ENCODE measurements at regions not wholly inside any gene's neighbourhood (a gene's known extent, or its start where the extent isn't known, plus 50 kb on each side); places are given as distances from the start of the nearest gene placed in this dataset.

- Histone ChIP-seq H3K9me3 (ENCODE audit: control insufficient read depth in 2 of 2, insufficient read depth in 1 of 2, low read depth in 1 of 2, low read length in 1 of 2) (no peaks in the 10 kb centered on the region), H3K27ac (ENCODE audit: low read depth in 1 of 3, low read length in 2 of 3) (no peak overlapping the region), H3K4me3 (ENCODE audit: low read depth in 1 of 3, low read length in 3 of 3) (no peak overlapping the region), H3K36me3 (ENCODE audit: control insufficient read depth in 3 of 3, insufficient read depth in 2 of 3, low read depth in 1 of 3, low read length in 3 of 3) (no peaks in the 10 kb centered on the region), H3K27me3 (ENCODE audit: control insufficient read depth in 3 of 3, insufficient read depth in 3 of 3, low read length in 3 of 3) (no peaks in the 10 kb centered on the region), H3K4me1 (ENCODE audit: control insufficient read depth in 3 of 3, insufficient read depth in 2 of 3, low read depth in 1 of 3, low read length in 2 of 3) (peaks cover 0 to 1% (median 0%) of the 10 kb centered on the region in 3 donors)
- DNase-seq (no peak), FAIRE-seq (no peak)
- 56 to 88% (median 65%) methylated on average over 2 of the region's 2 CpGs for WGBS, 3 donors
These were observed 790.8 kb upstream of the SOX9 start for GRCh38 chr17:71330099-71330375.

GRCh38 chr17:71331754-71332325 lies 789.0 kb upstream of the SOX9 start:
- DNase-seq = no peak
- no peaks in the 10 kb centered on the region for H3K9me3 ChIP-seq (ENCODE audit: control insufficient read depth in 2 of 2, insufficient read depth in 1 of 2, low read depth in 1 of 2, low read length in 1 of 2)
- H3K4me3 ChIP-seq (ENCODE audit: low read depth in 1 of 3, low read length in 3 of 3) = no peak overlapping the region
- no peaks in the 10 kb centered on the region for H3K27me3 ChIP-seq (ENCODE audit: control insufficient read depth in 3 of 3, insufficient read depth in 3 of 3, low read length in 3 of 3)
- peaks cover 0 to 1% (median 0%) of the 10 kb centered on the region in 3 donors for H3K4me1 ChIP-seq (ENCODE audit: control insufficient read depth in 3 of 3, insufficient read depth in 2 of 3, low read depth in 1 of 3, low read length in 2 of 3)
- FAIRE-seq = no peak
- no peaks in the 10 kb centered on the region for H3K36me3 ChIP-seq (ENCODE audit: control insufficient read depth in 3 of 3, insufficient read depth in 2 of 3, low read depth in 1 of 3, low read length in 3 of 3)
- WGBS, 3 donors = 78 to 86% (median 80%) methylated on average over 5 of the region's 5 CpGs
- no peak overlapping the region for H3K27ac ChIP-seq (ENCODE audit: low read depth in 1 of 3, low read length in 2 of 3)

GRCh38 chr17:71334048-71334751 lies 786.6 kb upstream of the SOX9 start:
- DNase-seq (no peak), FAIRE-seq (no peak)
- Histone ChIP-seq H3K4me1 (ENCODE audit: control insufficient read depth in 3 of 3, insufficient read depth in 2 of 3, low read depth in 1 of 3, low read length in 2 of 3) (peaks cover 0 to 1% (median 0%) of the 10 kb centered on the region in 3 donors), H3K36me3 (ENCODE audit: control insufficient read depth in 3 of 3, insufficient read depth in 2 of 3, low read depth in 1 of 3, low read length in 3 of 3) (no peaks in the 10 kb centered on the region), H3K27me3 (ENCODE audit: control insufficient read depth in 3 of 3, insufficient read depth in 3 of 3, low read length in 3 of 3) (no peaks in the 10 kb centered on the region), H3K27ac (ENCODE audit: low read depth in 1 of 3, low read length in 2 of 3) (no peak overlapping the region), H3K4me3 (ENCODE audit: low read depth in 1 of 3, low read length in 3 of 3) (no peak overlapping the region), H3K9me3 (ENCODE audit: control insufficient read depth in 2 of 2, insufficient read depth in 1 of 2, low read depth in 1 of 2, low read length in 1 of 2) (no peaks in the 10 kb centered on the region)
- WGBS, 3 donors = 85 to 98% (median 89%) methylated on average over 2 of the region's 2 CpGs

GRCh38 chr17:71335212-71335611 lies 785.6 kb upstream of the SOX9 start:
- Histone ChIP-seq H3K9me3 (ENCODE audit: control insufficient read depth in 2 of 2, insufficient read depth in 1 of 2, low read depth in 1 of 2, low read length in 1 of 2) (no peaks in the 10 kb centered on the region), H3K27me3 (ENCODE audit: control insufficient read depth in 3 of 3, insufficient read depth in 3 of 3, low read length in 3 of 3) (no peaks in the 10 kb centered on the region), H3K4me1 (ENCODE audit: control insufficient read depth in 3 of 3, insufficient read depth in 2 of 3, low read depth in 1 of 3, low read length in 2 of 3) (no peaks in the 10 kb centered on the region), H3K4me3 (ENCODE audit: low read depth in 1 of 3, low read length in 3 of 3) (no peak overlapping the region), H3K27ac (ENCODE audit: low read depth in 1 of 3, low read length in 2 of 3) (no peak overlapping the region), H3K36me3 (ENCODE audit: control insufficient read depth in 3 of 3, insufficient read depth in 2 of 3, low read depth in 1 of 3, low read length in 3 of 3) (no peaks in the 10 kb centered on the region)
- DNase-seq (no peak), FAIRE-seq (no peak)

GRCh38 chr17:71337938-71338337 lies 782.9 kb upstream of the SOX9 start:
- Histone ChIP-seq H3K27ac (ENCODE audit: low read depth in 1 of 3, low read length in 2 of 3) (no peak overlapping the region), H3K4me3 (ENCODE audit: low read depth in 1 of 3, low read length in 3 of 3) (no peak overlapping the region), H3K9me3 (ENCODE audit: control insufficient read depth in 2 of 2, insufficient read depth in 1 of 2, low read depth in 1 of 2, low read length in 1 of 2) (no peaks in the 10 kb centered on the region), H3K4me1 (ENCODE audit: control insufficient read depth in 3 of 3, insufficient read depth in 2 of 3, low read depth in 1 of 3, low read length in 2 of 3) (no peaks in the 10 kb centered on the region), H3K36me3 (ENCODE audit: control insufficient read depth in 3 of 3, insufficient read depth in 2 of 3, low read depth in 1 of 3, low read length in 3 of 3) (no peaks in the 10 kb centered on the region), H3K27me3 (ENCODE audit: control insufficient read depth in 3 of 3, insufficient read depth in 3 of 3, low read length in 3 of 3) (no peaks in the 10 kb centered on the region)
- peak in 1 of 2 donors; percentile 9 for DNase-seq
- WGBS, 3 donors = 27 to 62% (median 38%) methylated on average over 2 of the region's 2 CpGs
- FAIRE-seq = no peak

GRCh38 chr17:71338396-71338795 lies 782.4 kb upstream of the SOX9 start:
- Histone ChIP-seq H3K36me3 (ENCODE audit: control insufficient read depth in 3 of 3, insufficient read depth in 2 of 3, low read depth in 1 of 3, low read length in 3 of 3) (no peaks in the 10 kb centered on the region), H3K27me3 (ENCODE audit: control insufficient read depth in 3 of 3, insufficient read depth in 3 of 3, low read length in 3 of 3) (no peaks in the 10 kb centered on the region), H3K4me1 (ENCODE audit: control insufficient read depth in 3 of 3, insufficient read depth in 2 of 3, low read depth in 1 of 3, low read length in 2 of 3) (no peaks in the 10 kb centered on the region), H3K4me3 (ENCODE audit: low read depth in 1 of 3, low read length in 3 of 3) (no peak overlapping the region), H3K9me3 (ENCODE audit: control insufficient read depth in 2 of 2, insufficient read depth in 1 of 2, low read depth in 1 of 2, low read length in 1 of 2) (no peaks in the 10 kb centered on the region), H3K27ac (ENCODE audit: low read depth in 1 of 3, low read length in 2 of 3) (no peak overlapping the region)
- DNase-seq (peak; percentile 13 to 17), FAIRE-seq (no peak)
- WGBS, 3 donors = 13 to 36% (median 36%) methylated on average over 5 of the region's 5 CpGs

- no peak overlapping the region for H3K4me3 ChIP-seq (ENCODE audit: low read depth in 1 of 3, low read length in 3 of 3)
- no peaks in the 10 kb centered on the region for H3K27me3 ChIP-seq (ENCODE audit: control insufficient read depth in 3 of 3, insufficient read depth in 3 of 3, low read length in 3 of 3)
- 9 to 32% (median 22%) methylated on average over 1 of the region's 1 CpG for WGBS, 3 donors
- FAIRE-seq = no peak
- H3K36me3 ChIP-seq (ENCODE audit: control insufficient read depth in 3 of 3, insufficient read depth in 2 of 3, low read depth in 1 of 3, low read length in 3 of 3) = no peaks in the 10 kb centered on the region
- no peaks in the 10 kb centered on the region for H3K4me1 ChIP-seq (ENCODE audit: control insufficient read depth in 3 of 3, insufficient read depth in 2 of 3, low read depth in 1 of 3, low read length in 2 of 3)
- DNase-seq = no peak
- H3K9me3 ChIP-seq (ENCODE audit: control insufficient read depth in 2 of 2, insufficient read depth in 1 of 2, low read depth in 1 of 2, low read length in 1 of 2) = no peaks in the 10 kb centered on the region
- no peak overlapping the region for H3K27ac ChIP-seq (ENCODE audit: low read depth in 1 of 3, low read length in 2 of 3)
These were observed 781.6 kb upstream of the SOX9 start for GRCh38 chr17:71339206-71339605.

- no peak for DNase-seq
These were observed 778.1 kb upstream of the SOX9 start for GRCh38 chr17:71342737-71343136.

More at GRCh38 chr17:71342737-71343136, 778.1 kb upstream of the SOX9 start:
- 89 to 95% (median 90%) methylated on average over 1 of the region's 1 CpG for WGBS, 3 donors
- H3K9me3 ChIP-seq (ENCODE audit: control insufficient read depth in 2 of 2, insufficient read depth in 1 of 2, low read depth in 1 of 2, low read length in 1 of 2) = no peaks in the 10 kb centered on the region
- no peak overlapping the region for H3K4me3 ChIP-seq (ENCODE audit: low read depth in 1 of 3, low read length in 3 of 3)
- FAIRE-seq = no peak
- H3K27ac ChIP-seq (ENCODE audit: low read depth in 1 of 3, low read length in 2 of 3) = no peak overlapping the region
- no peaks in the 10 kb centered on the region for H3K36me3 ChIP-seq (ENCODE audit: control insufficient read depth in 3 of 3, insufficient read depth in 2 of 3, low read depth in 1 of 3, low read length in 3 of 3)
- H3K4me1 ChIP-seq (ENCODE audit: control insufficient read depth in 3 of 3, insufficient read depth in 2 of 3, low read depth in 1 of 3, low read length in 2 of 3) = no peaks in the 10 kb centered on the region
- H3K27me3 ChIP-seq (ENCODE audit: control insufficient read depth in 3 of 3, insufficient read depth in 3 of 3, low read length in 3 of 3) = no peaks in the 10 kb centered on the region
